ENCODE measurements at regions not wholly inside any gene's neighbourhood (a gene's known extent, or its start where the extent isn't known, plus 50 kb on each side); places are given as distances from the start of the nearest gene placed in this dataset.

- intact Hi-C loops (cut with micrococcal nuclease) = no loop called here
- in situ Hi-C loops (cut with MboI; ENCODE audit: low sequenced_read_pairs) = no loop called here
- Histone ChIP-seq H3K9me3 (ENCODE audit: control insufficient read depth, insufficient read depth, low read length) (no peaks in the 10 kb centered on the region), H3K4me2 (ENCODE audit: low read depth, low read length) (no peak overlapping the region), H2AK5ac (ENCODE audit: low read depth, low read length) (no peak overlapping the region), H3K4me1 (ENCODE audit: control insufficient read depth, insufficient read depth, low read length) (peaks cover 3% of the 10 kb centered on the region; the same call in 1 of the 2 replicates), H3K14ac (replicated peaks; ENCODE audit: low read depth, low read length) (no peak overlapping the region), H3K9me1 (ENCODE audit: insufficient read depth, low read length) (peaks cover 4% of the 10 kb centered on the region; the same call in 1 of the 2 replicates), H3K4me3 (ENCODE audit: insufficient read depth, low read depth, low read length) (no peak overlapping the region), H4K91ac (ENCODE audit: insufficient read depth, low read depth, low read length) (no peak overlapping the region), H2BK15ac (ENCODE audit: low read depth, low read length) (no peak overlapping the region), H2BK120ac (ENCODE audit: low read depth, low read length) (no peak overlapping the region), H3K27me3 (ENCODE audit: control insufficient read depth, insufficient read depth, low read length) (no peaks in the 10 kb centered on the region; the same call in 1 of the 2 replicates), H3K23ac (ENCODE audit: low read depth, low read length) (no peak overlapping the region), H2BK20ac (ENCODE audit: low read depth, low read length) (no peak overlapping the region), H4K8ac (ENCODE audit: low read depth in 2 of 2, low read length in 2 of 2) (no peak overlapping the region), H3K56ac (ENCODE audit: extremely low read depth, insufficient read depth, low read length) (no peak overlapping the region), H3K36me3 (ENCODE audit: control insufficient read depth, insufficient read depth, low read length) (no peaks in the 10 kb centered on the region), H3K9ac (ENCODE audit: low read depth, low read length) (no peak overlapping the region), H3K18ac (ENCODE audit: low read depth, low read length) (no peak overlapping the region; the same call in 1 of the 2 replicates), H4K5ac (ENCODE audit: low read depth, low read length) (no peak overlapping the region), H2AK9ac (replicated peaks; ENCODE audit: low read depth, low read length, poor library complexity) (no peak overlapping the region), H3K4ac (ENCODE audit: low read depth, low read length) (no peak overlapping the region), H2AFZ (replicated peaks; ENCODE audit: low read length, poor library complexity) (no peak overlapping the region), H3K27ac (ENCODE audit: insufficient read depth, low read length) (no peak overlapping the region), H2BK5ac (ENCODE audit: low read depth, low read length, poor library complexity, severe bottlenecking) (no peak overlapping the region), H3K79me1 (ENCODE audit: low read depth in 1 of 2, low read length in 2 of 2) (no peaks in the 10 kb centered on the region), H4K20me1 (ENCODE audit: insufficient read depth, low read length) (no peaks in the 10 kb centered on the region)
- TF ChIP-seq CEBPB (IDR thresholded peaks at IDR 0.05; ENCODE audit: low read depth, low read length) (no peak), CTCF (conservative IDR thresholded peaks at IDR 0.05; ENCODE audit: low read depth, low read length) (no peak), POLR2A (IDR thresholded peaks at IDR 0.05; ENCODE audit: low read depth, low read length) (no peak), SMC3 (IDR thresholded peaks at IDR 0.05; ENCODE audit: low read depth, low read length) (no peak), ELK1 (IDR thresholded peaks at IDR 0.05; ENCODE audit: borderline replicate concordance, low read depth, low read length) (no peak), BHLHE40 (IDR thresholded peaks at IDR 0.05; ENCODE audit: low read depth, low read length) (no peak), RFX5 (IDR thresholded peaks at IDR 0.05; ENCODE audit: low read depth, low read length) (no peak), MAFK (IDR thresholded peaks at IDR 0.05; ENCODE audit: low read depth, low read length) (no peak), USF2 (IDR thresholded peaks at IDR 0.05; ENCODE audit: low read depth, low read length) (no peak), RCOR1 (IDR thresholded peaks at IDR 0.05; ENCODE audit: insufficient replicate concordance, low read length) (no peak), MAZ (IDR thresholded peaks at IDR 0.05; ENCODE audit: borderline replicate concordance, low read depth, low read length) (no peak), RAD21 (IDR thresholded peaks at IDR 0.05; ENCODE audit: low read length) (no peak), CHD1 (IDR thresholded peaks at IDR 0.05; ENCODE audit: low read depth, low read length) (no peak), NFE2L2 (IDR thresholded peaks at IDR 0.05; ENCODE audit: low read depth, low read length) (no peak)
- no TSS peak for BruUV-seq (replicated peaks)
- no peak for DNase-seq
- no peak for ATAC-seq (ENCODE audit: low read depth)
- ChIA-PET CTCF (interaction anchor here (0.5 kb wide), 1 partner anchor 708 kb away, joined by 3 read pairs; no protein-coding TSS in a partner anchor), POLR2A (ENCODE audit: unreplicated experiment) (no interaction called here)
- dilution Hi-C loops (cut with HindIII; ENCODE audit: low sequenced_read_pairs, unreplicated experiment) = no loop called here
- 58% methylated on average over 2 of the region's 7 CpGs; no CpG with 5 or more reads in 1 of the 2 experiments for WGBS, 2 experiments (ENCODE audit: extremely low coverage in 2 of 2, insufficient read length in 1 of 2)
Measured at GRCh38 chr5:173745557-173745956, 129.1 kb upstream of the BOD1 start.
